OCI-LY1 (cell line): ENCODE measurements at regions not wholly inside any gene's neighbourhood (a gene's known extent, or its start where the extent isn't known, plus 50 kb on each side); places are given as distances from the start of the nearest gene placed in this dataset.

Source experiments
- EZH2 ChIP-seq: fragments of 200-600 bp; sonication (generic), shearing (Covaris generic); IDR thresholded peaks from 2 replicates; pipeline ENCODE4 v1.8.0; 2017; ENCODE audit warnings: borderline replicate concordance, mixed run types, mild to moderate bottlenecking, antibody characterized with exemption, low read length, moderate library complexity, mixed read lengths
- TF ChIP-seq, protein P1 (sequence below): fragments of 200-600 bp; sonication (generic), shearing (Covaris generic); IDR thresholded peaks from 2 replicates; pipeline ENCODE4 v1.5.1; 2017; ENCODE audit warnings: mild to moderate bottlenecking, antibody characterized with exemption, low read length, moderate library complexity, mixed read lengths

GRCh38 chrX:1912193-1912592 is 297.3 kb downstream of the ASMT start:
- TF ChIP-seq, protein P1, sequence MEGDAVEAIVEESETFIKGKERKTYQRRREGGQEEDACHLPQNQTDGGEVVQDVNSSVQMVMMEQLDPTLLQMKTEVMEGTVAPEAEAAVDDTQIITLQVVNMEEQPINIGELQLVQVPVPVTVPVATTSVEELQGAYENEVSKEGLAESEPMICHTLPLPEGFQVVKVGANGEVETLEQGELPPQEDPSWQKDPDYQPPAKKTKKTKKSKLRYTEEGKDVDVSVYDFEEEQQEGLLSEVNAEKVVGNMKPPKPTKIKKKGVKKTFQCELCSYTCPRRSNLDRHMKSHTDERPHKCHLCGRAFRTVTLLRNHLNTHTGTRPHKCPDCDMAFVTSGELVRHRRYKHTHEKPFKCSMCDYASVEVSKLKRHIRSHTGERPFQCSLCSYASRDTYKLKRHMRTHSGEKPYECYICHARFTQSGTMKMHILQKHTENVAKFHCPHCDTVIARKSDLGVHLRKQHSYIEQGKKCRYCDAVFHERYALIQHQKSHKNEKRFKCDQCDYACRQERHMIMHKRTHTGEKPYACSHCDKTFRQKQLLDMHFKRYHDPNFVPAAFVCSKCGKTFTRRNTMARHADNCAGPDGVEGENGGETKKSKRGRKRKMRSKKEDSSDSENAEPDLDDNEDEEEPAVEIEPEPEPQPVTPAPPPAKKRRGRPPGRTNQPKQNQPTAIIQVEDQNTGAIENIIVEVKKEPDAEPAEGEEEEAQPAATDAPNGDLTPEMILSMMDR: no peak
- no peak for TF ChIP-seq EZH2
